GM18520 (cell line): ENCODE measurements at regions not wholly inside any gene's neighbourhood (a gene's known extent, or its start where the extent isn't known, plus 50 kb on each side); places are given as distances from the start of the nearest gene placed in this dataset.
A peak's percentile ranks its signal among the peaks of the same experiment; 100 is the strongest.

ENCODE experiments used
- ATAC-seq: cut with Tn5 transposase; IDR thresholded peaks from one replicate; pipeline ENCODE4 v1.9.1; 2021; ENCODE audit not compliant: unreplicated experiment

DNA sequence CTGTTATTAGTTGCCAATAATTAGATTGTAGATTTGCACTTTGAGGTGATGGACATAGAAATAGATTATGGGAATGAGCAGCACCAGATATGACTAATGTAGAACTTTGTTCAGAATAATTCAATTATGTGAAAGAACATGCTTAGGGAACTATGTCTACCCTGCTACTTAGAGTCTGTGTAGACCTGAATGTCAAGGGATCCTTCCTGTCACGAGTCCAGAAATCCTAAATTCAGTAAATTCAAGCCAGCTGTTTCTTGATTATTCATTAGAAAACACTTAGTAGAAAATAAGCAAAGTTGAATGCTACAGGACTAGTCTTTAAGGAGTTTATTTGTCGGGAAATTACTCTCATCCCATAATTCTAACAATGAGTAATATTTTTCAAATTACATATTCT, 887.3 kb upstream of the SEMA6A start:
- ATAC-seq, result no peak

DNA sequence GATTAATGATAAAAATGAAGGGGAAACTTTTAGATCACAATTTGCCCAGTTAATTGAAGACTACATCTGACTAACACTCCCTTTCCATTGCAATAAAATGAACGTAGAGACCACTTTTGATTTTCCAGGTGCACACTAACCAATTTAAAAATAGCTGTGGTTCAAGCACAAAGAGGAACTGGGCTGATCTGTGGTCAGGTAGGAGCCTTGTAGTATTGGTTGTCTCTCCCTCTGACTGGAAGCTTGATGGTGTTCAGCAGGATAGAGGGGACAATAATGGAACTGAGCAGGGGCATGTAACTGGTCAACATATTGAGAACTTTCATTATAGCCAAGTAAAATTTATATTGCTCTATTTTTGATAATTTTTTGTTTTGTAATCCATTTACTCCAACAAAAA, 886.8 kb upstream of the SEMA6A start:
- no peak for ATAC-seq

DNA sequence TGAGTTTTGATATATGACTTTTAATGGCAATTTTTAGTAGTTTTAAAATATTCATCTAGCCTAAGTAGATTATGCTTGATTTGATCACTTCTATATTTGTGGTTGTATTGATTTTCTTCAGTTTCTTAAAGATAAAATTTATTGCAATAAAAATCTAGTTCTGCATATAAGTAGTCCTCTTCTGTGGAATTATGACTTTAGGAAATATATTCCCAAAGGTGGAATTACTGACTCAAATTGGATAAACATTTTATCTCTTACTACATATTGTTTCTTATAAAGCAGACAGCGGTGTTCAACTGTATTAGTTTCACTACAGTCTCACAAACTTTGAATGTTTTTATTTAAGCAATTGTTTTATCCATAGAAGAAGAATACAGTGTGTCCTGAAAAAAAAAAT, 883.0 kb upstream of the SEMA6A start:
- ATAC-seq, result no peak

DNA sequence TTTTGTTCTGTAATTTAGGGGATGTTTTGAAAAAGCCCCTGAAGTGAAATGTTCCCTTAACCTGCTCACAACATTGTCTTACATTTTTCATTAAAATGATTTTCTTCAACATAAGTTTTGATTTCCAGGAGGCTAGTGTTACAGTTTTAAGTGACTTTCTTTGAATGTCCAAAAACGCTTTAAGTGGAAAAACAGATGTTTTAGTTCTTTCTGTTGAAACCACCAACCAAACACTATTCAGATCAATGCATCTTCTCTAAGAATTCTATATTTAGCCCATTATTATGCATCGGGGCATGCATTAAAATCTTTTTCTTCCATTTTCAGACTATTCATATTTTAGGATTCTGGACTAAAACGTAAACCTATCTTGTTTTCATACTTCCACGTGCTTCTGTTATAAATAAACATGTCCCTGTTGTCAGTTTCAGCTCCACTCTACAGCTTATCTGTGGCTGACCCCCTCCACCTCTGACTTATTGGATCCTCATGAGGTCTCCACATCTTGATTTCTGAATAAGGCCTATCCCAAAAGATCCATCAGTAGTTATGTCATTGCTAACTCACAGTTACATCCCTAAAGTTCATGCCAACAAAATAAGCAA, 882.3 kb upstream of the SEMA6A start:
- no peak for ATAC-seq

DNA sequence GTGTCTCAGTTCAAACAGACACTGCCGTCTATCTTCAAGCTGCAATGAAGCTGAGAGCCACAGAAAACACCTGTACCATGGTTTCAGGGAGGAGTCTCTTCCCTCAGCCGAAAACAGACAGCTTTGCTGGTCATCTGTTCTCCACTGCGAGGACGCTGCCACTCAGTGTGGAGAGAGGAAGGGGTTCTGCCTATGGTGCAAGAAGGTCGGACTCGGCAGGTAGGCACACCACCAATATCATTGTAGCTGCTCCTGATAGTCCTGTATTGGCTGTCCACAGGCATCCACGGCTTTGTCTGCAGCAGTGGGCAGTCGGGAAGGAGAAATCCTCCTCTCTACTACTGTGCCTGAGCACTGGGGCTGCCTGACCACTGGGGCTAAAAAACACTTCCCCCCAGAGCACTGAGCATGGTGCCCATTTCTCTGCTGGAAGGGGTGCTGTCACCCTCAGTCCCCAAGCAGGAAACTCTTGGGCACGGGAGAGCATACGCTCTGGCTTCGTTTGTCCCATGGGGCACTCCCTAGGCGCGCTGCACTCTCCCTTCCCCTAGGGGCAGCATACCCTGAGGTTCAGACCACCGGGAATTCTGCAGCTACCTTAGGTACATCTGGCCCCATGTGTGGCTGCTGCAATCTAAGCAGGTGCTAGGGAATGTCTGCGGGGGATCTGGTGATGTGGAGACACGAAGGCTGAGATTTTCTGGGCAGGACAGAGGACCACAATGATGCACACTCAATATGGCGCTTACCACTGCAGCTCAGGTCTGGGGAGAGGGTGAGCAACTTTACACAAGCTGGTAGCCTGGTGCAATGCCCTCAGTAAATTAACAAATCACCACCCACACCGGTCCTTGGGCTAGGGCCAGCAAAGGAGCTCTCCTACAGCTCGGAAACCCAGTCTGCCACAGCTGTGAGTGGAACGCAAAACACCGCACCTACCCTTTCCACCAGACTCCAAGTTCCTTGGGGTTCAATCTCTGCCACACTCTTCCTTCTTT, 880.9 kb upstream of the SEMA6A start:
- no peak for ATAC-seq

DNA sequence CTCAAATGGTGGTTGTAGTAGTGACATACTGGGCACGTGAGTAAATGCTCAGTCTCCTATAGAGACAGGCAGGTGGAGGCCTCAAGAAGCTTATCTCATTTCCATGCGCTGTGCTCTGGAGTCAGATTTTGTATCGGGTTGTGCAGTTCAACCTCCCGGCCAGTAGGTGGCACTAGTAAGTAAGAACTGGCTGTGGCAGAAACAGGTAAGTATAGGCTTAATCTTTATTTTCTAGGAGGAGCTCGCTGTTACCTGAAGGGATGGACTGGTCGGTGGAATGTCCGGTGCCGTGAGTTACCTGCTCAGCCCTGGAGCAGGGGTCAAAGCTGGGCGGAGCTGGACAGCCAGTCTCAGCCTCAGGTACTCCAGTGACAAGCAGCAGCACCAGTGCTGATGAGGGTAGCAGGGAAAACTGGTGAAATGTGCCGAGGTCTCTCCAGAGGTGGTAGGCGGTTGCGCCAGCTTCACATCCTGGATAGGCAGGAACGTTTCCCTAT, 880.1 kb upstream of the SEMA6A start:
- ATAC-seq, result peak; percentile 87

DNA sequence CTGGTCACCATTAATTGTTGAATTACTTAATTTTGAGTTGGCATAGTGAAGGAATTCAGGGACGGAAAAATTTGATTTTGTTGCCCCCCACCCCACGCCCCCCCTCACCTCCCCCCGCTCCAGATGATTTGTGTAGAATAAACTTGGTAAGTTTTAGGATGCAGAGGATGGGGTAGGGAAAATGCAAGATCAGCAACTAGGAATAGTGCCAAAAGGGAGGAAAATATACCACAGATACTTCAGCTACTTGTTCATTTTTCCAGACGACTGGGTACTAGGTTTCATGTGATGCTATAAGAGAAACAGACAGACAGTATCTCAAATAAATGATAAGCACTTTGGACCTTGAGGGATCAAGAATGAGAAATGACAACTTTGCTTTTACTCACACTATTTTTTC, 862.2 kb upstream of the SEMA6A start:
- no peak for ATAC-seq

DNA sequence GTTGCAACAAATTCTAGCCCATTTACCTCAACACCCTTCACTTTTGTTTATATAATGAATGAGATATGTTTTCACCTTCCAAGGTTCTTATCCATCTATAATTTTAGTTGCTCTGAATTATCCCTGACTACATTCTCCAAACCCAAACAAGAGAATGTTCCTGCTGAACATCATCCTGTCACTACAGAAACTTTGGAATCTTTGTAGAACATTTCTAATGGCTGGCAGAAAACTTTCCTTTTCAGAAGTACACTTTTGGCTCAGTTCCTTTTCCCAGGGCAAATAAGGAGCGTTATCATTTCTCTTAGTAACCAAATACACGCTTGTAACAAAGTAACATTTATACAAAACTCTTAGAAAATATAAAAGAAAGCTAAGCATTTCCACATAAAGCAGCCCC, 860.6 kb upstream of the SEMA6A start:
- no peak for ATAC-seq

DNA sequence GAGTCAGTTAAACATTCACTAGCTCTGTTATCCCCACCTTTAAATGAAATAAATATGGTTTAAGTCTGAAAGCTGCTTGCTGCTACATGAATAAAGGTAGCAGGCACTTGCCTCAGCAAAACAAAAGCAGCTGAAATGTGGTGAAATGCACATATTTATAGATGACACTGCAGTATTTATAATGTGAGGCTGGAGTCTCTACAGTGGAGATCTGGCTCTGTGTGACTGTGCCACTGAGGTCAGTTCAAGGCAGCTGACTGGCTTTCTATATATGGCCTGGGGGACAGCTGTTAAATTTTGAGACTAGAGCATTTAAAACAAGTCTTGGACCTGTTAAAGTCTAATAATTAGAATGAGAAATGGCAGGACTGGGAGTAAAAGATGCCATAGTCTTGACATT, 859.6 kb upstream of the SEMA6A start:
- no peak for ATAC-seq

DNA sequence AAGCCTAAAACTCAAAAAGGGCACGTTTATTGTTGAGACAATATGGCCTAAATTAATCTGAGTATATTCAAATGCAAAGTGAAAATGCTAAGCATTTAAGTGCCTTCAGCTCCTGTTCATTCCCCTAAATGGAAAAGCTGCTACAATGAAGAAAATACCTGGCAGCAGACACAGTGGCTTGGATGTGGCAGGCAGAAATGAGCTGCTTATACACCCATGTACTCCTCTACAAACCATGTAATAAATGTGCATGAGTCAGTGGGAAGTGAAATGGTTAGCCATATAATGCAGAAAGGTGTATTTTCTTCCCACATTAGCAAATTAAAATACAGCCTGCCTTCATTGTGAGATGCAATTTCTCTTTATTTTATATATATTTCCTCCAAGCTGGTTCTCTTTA, 859.2 kb upstream of the SEMA6A start:
- ATAC-seq, result no peak

DNA sequence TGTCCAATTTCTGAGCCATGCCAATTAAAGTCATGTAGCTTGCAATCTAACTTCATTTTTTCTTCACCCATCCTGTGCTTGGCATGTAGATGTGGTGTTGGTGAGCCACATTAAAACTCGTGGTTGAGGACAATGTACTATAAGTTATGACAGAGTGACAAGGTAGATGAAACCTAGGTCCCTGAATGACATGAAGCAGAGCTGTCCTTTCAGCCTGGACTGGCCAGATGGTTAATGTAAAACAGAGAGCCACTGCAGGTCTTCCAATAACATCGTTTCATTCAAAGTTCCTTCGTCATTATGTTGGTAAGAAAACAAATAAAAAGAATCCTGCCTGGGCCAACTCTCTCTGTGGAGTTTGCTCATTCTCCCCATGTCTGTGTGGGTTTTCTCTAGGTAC, 856.5 kb upstream of the SEMA6A start:
- no peak for ATAC-seq

DNA sequence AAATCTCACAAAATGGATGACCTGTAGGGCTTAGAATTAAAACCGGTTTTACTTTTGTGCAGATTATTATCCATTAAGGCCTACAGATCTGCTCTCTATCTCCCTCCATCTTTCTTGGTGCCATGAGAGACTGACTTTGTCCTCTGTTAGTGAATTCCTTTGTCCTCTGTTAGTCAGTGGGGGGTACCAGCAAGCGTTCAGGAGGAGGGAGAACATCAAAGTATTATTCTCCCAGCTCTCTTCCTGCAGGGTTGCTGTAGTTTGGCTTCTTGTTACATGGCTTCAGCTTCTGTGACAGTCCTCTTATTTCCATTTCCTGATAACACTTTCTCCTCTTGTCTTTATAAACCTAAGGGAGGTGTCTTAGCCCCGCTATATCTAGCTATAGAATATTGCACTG, 850.5 kb upstream of the SEMA6A start:
- ATAC-seq, result no peak

DNA sequence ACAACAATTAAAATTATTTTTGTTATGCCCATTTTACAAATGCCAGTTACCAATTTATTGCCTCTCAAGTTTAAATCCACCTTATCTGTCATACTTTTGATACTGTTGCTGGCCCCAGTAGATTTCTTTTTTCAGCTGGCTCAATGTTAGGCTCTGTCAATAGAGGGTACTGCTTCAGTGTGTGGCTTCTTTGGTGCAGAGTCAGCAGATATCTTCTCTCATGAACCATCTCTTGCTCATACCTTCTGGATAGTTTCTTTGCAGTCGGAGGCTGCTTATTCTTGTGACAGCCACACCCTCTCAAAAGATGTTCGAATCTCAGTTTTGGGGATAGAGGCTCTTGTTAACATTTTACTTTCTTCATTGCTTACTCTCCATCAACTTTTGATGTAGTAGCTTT, 849.9 kb upstream of the SEMA6A start:
- ATAC-seq, result no peak

DNA sequence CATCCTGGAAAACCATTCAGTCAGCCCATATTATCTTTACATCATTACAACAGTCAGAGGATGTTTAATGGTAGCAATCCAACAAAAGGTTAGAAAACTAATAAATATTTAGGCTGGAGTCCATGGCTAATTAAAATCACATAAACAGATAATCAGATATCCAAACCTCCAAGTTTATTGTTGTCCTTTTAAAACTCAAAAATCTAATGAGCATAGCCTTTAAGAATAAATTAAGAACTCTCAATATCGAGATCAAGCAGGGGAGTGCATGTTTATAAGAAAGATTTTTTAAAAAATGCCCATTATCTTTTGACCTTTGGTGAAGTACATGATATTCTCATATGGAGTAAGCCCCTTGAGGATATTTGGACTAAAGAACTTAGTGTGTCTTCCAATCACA, 842.9 kb upstream of the SEMA6A start:
- no peak for ATAC-seq

DNA sequence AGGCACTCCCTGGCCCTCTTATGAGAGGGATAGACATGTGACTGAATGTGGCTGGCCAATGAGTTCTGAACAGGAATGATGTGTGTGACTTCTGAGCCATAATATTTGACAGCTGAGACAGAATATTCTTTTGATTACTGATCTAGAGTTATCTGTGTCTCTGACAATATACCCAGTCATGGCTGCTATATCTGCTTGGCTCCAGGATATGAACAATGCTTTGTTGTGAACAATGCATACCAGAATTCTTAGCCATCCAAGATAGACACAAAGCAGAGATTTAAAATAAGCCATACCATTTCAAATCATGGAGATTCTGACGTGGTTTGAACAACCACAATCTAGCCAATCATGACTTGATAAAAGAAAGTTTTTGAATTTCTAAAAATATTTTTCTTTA, 840.3 kb upstream of the SEMA6A start:
- no peak for ATAC-seq

DNA sequence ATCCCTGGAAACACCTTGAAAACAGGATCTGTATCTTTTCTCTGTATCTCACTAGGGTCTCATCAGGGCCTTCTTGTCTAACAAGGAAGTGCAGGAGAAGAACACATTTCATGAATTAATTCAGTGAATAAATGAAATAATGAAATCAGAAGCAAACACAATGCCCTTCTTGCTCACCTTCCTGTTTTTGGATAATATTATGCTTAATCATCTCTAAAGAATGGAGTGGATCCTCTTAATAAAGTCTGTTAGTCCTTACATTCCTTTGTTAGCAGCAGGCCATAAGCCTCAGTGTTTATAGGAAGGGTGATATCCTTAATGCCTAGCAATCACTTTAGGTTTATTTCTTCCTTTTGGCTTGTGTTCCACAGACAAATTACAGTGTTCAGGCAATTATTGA, 837.1 kb upstream of the SEMA6A start:
- no peak for ATAC-seq

DNA sequence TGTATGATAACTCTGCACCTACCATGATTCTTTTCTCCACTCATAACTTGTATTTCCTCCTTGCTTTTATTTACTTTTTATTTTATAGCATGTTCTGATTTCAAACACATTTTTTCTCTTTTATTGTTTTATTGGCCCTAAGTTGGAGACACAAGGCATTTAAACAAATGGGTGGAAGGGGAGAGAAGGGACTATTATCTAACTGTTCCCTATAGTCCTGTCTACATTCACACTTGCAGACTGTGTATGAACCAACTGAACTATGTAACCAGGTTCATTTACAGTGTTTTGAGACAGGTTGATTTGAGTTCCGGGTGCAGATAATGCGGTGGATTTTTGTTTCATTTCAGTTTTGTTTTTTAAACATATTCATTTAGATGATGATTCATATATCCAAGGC, 830.6 kb upstream of the SEMA6A start:
- ATAC-seq, result no peak

DNA sequence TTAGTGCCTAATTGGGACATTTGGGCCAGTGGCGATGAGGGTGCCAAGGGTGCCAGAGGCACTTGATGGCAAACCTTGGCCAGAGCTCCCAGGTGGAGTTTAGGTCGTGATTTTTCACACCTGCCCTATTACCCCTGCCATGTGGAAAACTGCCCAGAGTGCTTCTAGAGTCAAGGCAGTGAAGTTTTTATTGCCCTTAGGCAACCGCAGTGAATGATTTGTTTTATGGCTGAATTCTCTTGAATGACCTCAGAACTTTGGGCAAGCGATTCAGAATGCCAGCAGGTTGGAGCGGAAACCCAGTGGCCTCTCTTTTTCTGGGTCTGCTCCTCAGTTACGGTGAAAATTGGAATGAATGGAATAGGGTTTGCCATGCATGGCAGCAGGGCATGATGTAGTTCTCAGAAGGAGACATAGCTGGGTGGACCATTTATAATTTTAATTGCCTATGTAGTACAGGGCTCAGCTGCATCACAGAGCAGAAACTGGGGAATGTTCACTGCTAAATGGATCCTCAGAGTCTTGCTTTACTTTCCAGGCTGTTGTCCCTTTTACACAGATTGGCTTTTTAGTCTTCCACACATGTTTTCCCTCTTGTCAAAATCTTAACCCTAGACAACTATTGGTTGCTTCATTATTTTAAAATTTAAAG, 820.0 kb upstream of the SEMA6A start:
- ATAC-seq, result no peak

DNA sequence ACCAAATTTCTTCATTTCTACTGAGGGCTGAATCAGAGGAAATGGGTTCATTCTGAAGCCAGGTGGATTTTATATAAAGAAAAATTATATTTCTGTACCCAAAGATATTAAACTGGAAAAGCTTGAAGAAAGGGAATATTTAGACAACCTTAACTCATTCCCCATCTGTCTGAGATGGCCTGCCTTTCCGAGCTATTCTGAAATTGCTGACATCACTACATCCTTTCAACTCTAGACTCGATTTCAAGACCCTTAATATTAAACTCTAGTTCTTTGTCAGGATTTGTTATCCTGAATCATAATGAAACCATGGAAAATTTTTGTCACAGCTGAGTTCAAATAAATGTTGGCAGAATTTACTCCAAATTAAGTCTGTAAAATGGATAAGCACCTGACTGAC, 818.5 kb upstream of the SEMA6A start:
- no peak for ATAC-seq

DNA sequence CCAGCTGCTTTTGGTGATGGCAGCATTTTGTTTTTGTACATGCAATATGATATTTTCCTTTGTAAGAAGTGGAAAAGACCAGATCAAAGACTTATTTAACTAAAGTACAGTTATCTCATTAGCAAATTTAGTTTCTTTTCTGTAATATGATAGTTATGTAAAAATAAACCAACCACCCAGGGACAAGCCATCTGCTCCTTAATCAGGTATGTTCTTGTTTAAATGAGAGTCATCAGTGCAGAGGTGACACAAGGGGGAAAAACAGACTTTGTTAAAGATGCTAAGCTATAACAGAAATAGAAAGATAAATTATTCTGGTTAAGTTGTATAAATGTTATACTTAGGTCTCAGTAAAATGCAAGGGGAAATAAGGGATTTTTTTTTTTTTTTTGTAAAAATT, 805.7 kb upstream of the SEMA6A start:
- ATAC-seq, result no peak

DNA sequence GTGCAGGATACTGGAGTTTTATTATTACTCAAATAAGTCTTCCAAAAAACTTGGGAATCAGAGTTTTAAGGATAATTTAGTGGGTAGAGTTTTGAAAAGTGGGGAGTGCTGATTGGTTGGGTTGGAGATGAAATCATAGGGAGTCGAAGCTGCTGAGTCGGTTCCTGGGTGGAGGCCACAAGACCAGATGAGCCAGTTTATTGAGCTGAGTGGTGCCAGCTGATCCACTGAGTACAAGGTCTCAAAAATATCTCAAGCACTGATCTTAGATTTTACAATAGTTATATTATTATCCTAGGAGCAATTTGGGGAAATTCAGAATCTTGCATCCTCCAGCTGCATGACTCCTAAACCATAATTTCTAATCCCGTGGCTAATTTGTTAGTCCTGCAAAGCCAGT, 804.9 kb upstream of the SEMA6A start:
- ATAC-seq, result no peak

DNA sequence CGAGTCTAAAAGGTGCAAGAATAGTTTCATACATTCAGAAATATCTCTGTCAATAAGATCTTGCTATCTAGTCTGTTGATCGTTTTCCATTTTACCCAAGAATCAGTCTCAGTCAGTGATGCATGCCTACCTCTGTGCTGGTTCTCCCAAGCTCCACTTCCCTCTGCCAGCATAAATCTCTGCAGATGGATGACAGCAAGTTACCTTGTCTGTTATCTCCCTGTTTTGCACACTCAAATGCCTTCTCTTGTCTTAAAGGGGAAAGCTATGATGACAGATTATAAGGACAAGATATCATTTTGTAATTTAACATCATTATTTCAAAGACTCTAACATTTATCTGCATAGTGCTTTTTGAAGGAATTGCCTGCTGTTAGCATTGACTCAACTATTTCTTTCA, 802.1 kb upstream of the SEMA6A start:
- no peak for ATAC-seq
